PC-3 (cell line): ENCODE measurements at regions not wholly inside any gene's neighbourhood (a gene's known extent, or its start where the extent isn't known, plus 50 kb on each side); places are given as distances from the start of the nearest gene placed in this dataset.

Source experiments
- ATAC-seq: fragments of 200-7000 bp; cut with Tn5 transposase; 2 replicates; pipeline ENCODE4 v1.9.1; 2020; ENCODE audit warnings: mild to moderate bottlenecking, moderate library complexity
- BruUV-seq: library from RNA; stranded (reverse); fragments of 400-500 nt; replicated peaks from 2 replicates; lab custom pipeline; 2021; lab: Mats Ljungman, UMichigan
- CTCF ChIA-PET: fragments of 300-600 bp; sonication (Branson Sonifier 250); formaldehyde crosslinking; loops from one replicate; lab custom pipeline; 2022; ENCODE audit warnings: antibody characterized with exemption; lab: Charles Lee
- POLR2A ChIA-PET: fragments of 300-600 bp; sonication (Branson Sonifier 250); formaldehyde crosslinking; loops from one replicate; lab custom pipeline; 2022; ENCODE audit warnings: antibody characterized with exemption; ENCODE audit not compliant: unreplicated experiment; lab: Charles Lee
- DNase-seq: peaks from one replicate; pipeline ENCODE4 v3.0.0-alpha.2; 2015
- H2AFZ ChIP-seq: fragments of 300-600 bp; sonication (generic); 2 replicates; pipeline ENCODE4 v1.6.0; 2016; ENCODE audit warnings: antibody characterized with exemption, low read length
- H3F3A ChIP-seq: fragments of 300-600 bp; sonication (generic); one replicate; pipeline ENCODE4 v1.6.0; 2017; ENCODE audit warnings: antibody characterized with exemption, low read length, control low read depth, mild to moderate bottlenecking; ENCODE audit not compliant: unreplicated experiment
- H3K27ac ChIP-seq: fragments of 300-600 bp; sonication (generic); 2 replicates; pipeline ENCODE4 v1.5.1; 2016; ENCODE audit warnings: mild to moderate bottlenecking, low read length
- H3K27me3 ChIP-seq: fragments of 300-600 bp; sonication (generic); 2 replicates; pipeline ENCODE4 v1.6.1; 2016; ENCODE audit warnings: low read length, mixed read lengths
- H3K36me3 ChIP-seq: fragments of 300-600 bp; sonication (generic); 2 replicates; pipeline ENCODE4 v1.6.1; 2016; ENCODE audit warnings: low read depth, mixed run types, low read length, mixed read lengths
- H3K4me1 ChIP-seq: fragments of 300-600 bp; sonication (generic); 2 replicates; pipeline ENCODE4 v1.5.1; 2016; ENCODE audit warnings: low read length; ENCODE audit not compliant: insufficient read depth
- H3K4me2 ChIP-seq: fragments of 300-600 bp; sonication (generic); 2 replicates; pipeline ENCODE4 v1.6.0; 2016; ENCODE audit warnings: low read length
- H3K4me3 ChIP-seq: fragments of 300-600 bp; sonication (generic); 2 replicates; pipeline ENCODE4 v1.5.1; 2016; ENCODE audit warnings: mild to moderate bottlenecking, low read length, mixed read lengths
- H3K79me2 ChIP-seq: fragments of 300-600 bp; sonication (generic); 2 replicates; pipeline ENCODE4 v1.6.1; 2017; ENCODE audit warnings: low read length, mixed read lengths
- H3K9ac ChIP-seq: fragments of 300-600 bp; sonication (generic); 2 replicates; pipeline ENCODE4 v1.6.0; 2016; ENCODE audit warnings: mild to moderate bottlenecking, low read length
- H3K9me2 ChIP-seq: fragments of 300-600 bp; sonication (generic); replicated peaks from 2 replicates; pipeline ENCODE4 v1.6.1; 2016; ENCODE audit warnings: mixed run types, low read length, mixed read lengths
- H3K9me3 ChIP-seq: fragments of 300-600 bp; sonication (generic); 2 replicates; pipeline ENCODE4 v1.6.1; 2016; ENCODE audit warnings: low read length, mixed read lengths
- H4K20me1 ChIP-seq: fragments of 300-600 bp; sonication (generic); 2 replicates; pipeline ENCODE4 v1.6.1; 2016; ENCODE audit warnings: low read length, mixed read lengths
- CTCF ChIP-seq: fragments of 300-600 bp; sonication (generic); conservative IDR thresholded peaks from 2 replicates; pipeline ENCODE4 v1.5.1; 2017; ENCODE audit warnings: antibody characterized with exemption, low read depth, mild to moderate bottlenecking, low read length
- EZH2 ChIP-seq: fragments of 300-600 bp; sonication (generic); IDR thresholded peaks from one replicate; pipeline ENCODE4 v1.6.1; 2017; ENCODE audit warnings: antibody characterized with exemption, mild to moderate bottlenecking, low read length; ENCODE audit not compliant: unreplicated experiment
- EZH2phosphoT487 ChIP-seq: fragments of 300-600 bp; sonication (generic); IDR thresholded peaks from 2 replicates; pipeline ENCODE4 v1.6.1; 2018; ENCODE audit warnings: mild to moderate bottlenecking, antibody characterized with exemption, low read length, borderline replicate concordance
- intact Hi-C: fragments of 100-400 bp; cut with micrococcal nuclease; formaldehyde crosslinking; loops from 2 replicates; pipeline ENCODE4 v1.9.0; 2023

- H3K79me2 ChIP-seq, result no peaks in the 10 kb centered on the region
- H3K9ac ChIP-seq, result no peak overlapping the region
- ATAC-seq (no peak), DNase-seq (no peak)
- H3K36me3 ChIP-seq, result no peaks in the 10 kb centered on the region
- H3K9me2 ChIP-seq, result no peaks in the 10 kb centered on the region
- TF ChIP-seq CTCF (no peak), EZH2 (no peak), EZH2phosphoT487 (no peak)
- no peak overlapping the region for H2AFZ ChIP-seq
- ChIA-PET CTCF (no interaction called here), POLR2A (no interaction called here)
- no peak overlapping the region for H3K4me3 ChIP-seq
- H3K9me3 ChIP-seq, result no peaks in the 10 kb centered on the region
- no peaks in the 10 kb centered on the region for H4K20me1 ChIP-seq
- H3K4me1 ChIP-seq, result no peaks in the 10 kb centered on the region
- no TSS peak for BruUV-seq
- no peak overlapping the region for H3K27ac ChIP-seq
- H3F3A ChIP-seq, result no peaks in the 10 kb centered on the region
- H3K27me3 ChIP-seq, result no peaks in the 10 kb centered on the region
- H3K4me2 ChIP-seq, result no peak overlapping the region
- intact Hi-C loops, result no loop called here
Measured at GRCh38 chr1:105373681-105374080, 1624.0 kb downstream of the AMY1C start.

- no peak overlapping the region for H2AFZ ChIP-seq
- H3K27me3 ChIP-seq, result no peaks in the 10 kb centered on the region
- ChIA-PET POLR2A (no interaction called here), CTCF (no interaction called here)
- no peaks in the 10 kb centered on the region for H3K79me2 ChIP-seq
- no peaks in the 10 kb centered on the region for H4K20me1 ChIP-seq
- H3K36me3 ChIP-seq, result no peaks in the 10 kb centered on the region
- no peaks in the 10 kb centered on the region for H3K4me1 ChIP-seq
- no peak overlapping the region for H3K4me3 ChIP-seq
- H3K27ac ChIP-seq, result no peak overlapping the region
- H3K4me2 ChIP-seq, result no peak overlapping the region
- no peaks in the 10 kb centered on the region for H3F3A ChIP-seq
- BruUV-seq, result no TSS peak
- H3K9ac ChIP-seq, result no peak overlapping the region
- DNase-seq, result no peak
- TF ChIP-seq EZH2 (no peak), CTCF (no peak), EZH2phosphoT487 (no peak)
- no peaks in the 10 kb centered on the region for H3K9me2 ChIP-seq
- no peak for ATAC-seq
- intact Hi-C loops, result no loop called here
- no peaks in the 10 kb centered on the region for H3K9me3 ChIP-seq
Measured at GRCh38 chr1:105386489-105386888, 1636.8 kb downstream of the AMY1C start.

GRCh38 chr1:105396001-105396400, 1646.3 kb downstream of the AMY1C start:
- CTCF ChIA-PET, result no interaction called here

More at GRCh38 chr1:105396001-105396400, 1646.3 kb downstream of the AMY1C start:
- H3K4me3 ChIP-seq, result no peak overlapping the region
- no peak for TF ChIP-seq EZH2phosphoT487
- TF ChIP-seq CTCF, result no peak
- TF ChIP-seq EZH2, result no peak
- no peaks in the 10 kb centered on the region for H3K79me2 ChIP-seq
- H2AFZ ChIP-seq, result no peak overlapping the region
- no TSS peak for BruUV-seq
- H3K36me3 ChIP-seq, result no peaks in the 10 kb centered on the region
- H3K27ac ChIP-seq, result no peak overlapping the region
- no peak for DNase-seq
- POLR2A ChIA-PET, result no interaction called here
- no peaks in the 10 kb centered on the region for H3F3A ChIP-seq
- H3K4me1 ChIP-seq, result no peaks in the 10 kb centered on the region
- no peaks in the 10 kb centered on the region for H4K20me1 ChIP-seq
- H3K9ac ChIP-seq, result no peak overlapping the region
- H3K27me3 ChIP-seq, result no peaks in the 10 kb centered on the region
- ATAC-seq, result no peak
- H3K9me3 ChIP-seq, result no peaks in the 10 kb centered on the region
- no peaks in the 10 kb centered on the region for H3K9me2 ChIP-seq
- H3K4me2 ChIP-seq, result no peak overlapping the region
- intact Hi-C loops, result no loop called here
